ENCODE measurements at regions not wholly inside any gene's neighbourhood (a gene's known extent, or its start where the extent isn't known, plus 50 kb on each side); places are given as distances from the start of the nearest gene placed in this dataset.

- ChIA-PET CTCF (no interaction called here), POLR2A (no interaction called here)
- H3K4me3 Mint-ChIP-seq = no peak overlapping the region
- H3K4me1 Mint-ChIP-seq = no peaks in the 10 kb centered on the region
- TF ChIP-seq FOXJ3 (CRISPR knock-in tag; IDR thresholded peaks at IDR 0.05; ENCODE audit: borderline replicate concordance) (no peak), ZNF396 (CRISPR knock-in tag; IDR thresholded peaks at IDR 0.05; ENCODE audit: borderline replicate concordance) (no peak), TCF7 (CRISPR knock-in tag; IDR thresholded peaks at IDR 0.05; ENCODE audit: low read depth) (no peak), ZNF671 (CRISPR knock-in tag; IDR thresholded peaks at IDR 0.05) (no peak), FOXP1 (CRISPR knock-in tag; IDR thresholded peaks at IDR 0.05; ENCODE audit: borderline replicate concordance) (no peak)
- TF ChIP-seq, protein P1, sequence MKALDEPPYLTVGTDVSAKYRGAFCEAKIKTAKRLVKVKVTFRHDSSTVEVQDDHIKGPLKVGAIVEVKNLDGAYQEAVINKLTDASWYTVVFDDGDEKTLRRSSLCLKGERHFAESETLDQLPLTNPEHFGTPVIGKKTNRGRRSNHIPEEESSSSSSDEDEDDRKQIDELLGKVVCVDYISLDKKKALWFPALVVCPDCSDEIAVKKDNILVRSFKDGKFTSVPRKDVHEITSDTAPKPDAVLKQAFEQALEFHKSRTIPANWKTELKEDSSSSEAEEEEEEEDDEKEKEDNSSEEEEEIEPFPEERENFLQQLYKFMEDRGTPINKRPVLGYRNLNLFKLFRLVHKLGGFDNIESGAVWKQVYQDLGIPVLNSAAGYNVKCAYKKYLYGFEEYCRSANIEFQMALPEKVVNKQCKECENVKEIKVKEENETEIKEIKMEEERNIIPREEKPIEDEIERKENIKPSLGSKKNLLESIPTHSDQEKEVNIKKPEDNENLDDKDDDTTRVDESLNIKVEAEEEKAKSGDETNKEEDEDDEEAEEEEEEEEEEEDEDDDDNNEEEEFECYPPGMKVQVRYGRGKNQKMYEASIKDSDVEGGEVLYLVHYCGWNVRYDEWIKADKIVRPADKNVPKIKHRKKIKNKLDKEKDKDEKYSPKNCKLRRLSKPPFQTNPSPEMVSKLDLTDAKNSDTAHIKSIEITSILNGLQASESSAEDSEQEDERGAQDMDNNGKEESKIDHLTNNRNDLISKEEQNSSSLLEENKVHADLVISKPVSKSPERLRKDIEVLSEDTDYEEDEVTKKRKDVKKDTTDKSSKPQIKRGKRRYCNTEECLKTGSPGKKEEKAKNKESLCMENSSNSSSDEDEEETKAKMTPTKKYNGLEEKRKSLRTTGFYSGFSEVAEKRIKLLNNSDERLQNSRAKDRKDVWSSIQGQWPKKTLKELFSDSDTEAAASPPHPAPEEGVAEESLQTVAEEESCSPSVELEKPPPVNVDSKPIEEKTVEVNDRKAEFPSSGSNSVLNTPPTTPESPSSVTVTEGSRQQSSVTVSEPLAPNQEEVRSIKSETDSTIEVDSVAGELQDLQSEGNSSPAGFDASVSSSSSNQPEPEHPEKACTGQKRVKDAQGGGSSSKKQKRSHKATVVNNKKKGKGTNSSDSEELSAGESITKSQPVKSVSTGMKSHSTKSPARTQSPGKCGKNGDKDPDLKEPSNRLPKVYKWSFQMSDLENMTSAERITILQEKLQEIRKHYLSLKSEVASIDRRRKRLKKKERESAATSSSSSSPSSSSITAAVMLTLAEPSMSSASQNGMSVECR (CRISPR knock-in tag; IDR thresholded peaks at IDR 0.05; ENCODE audit: borderline replicate concordance) = no peak
- no peak for DNase-seq (ENCODE audit: low spot score)
- H3K27ac Mint-ChIP-seq = no peak overlapping the region
- ATAC-seq = no peak
- peaks cover 18% of the 10 kb centered on the region for H3K9me3 Mint-ChIP-seq
- H3K36me3 Mint-ChIP-seq = no peaks in the 10 kb centered on the region
- no peaks in the 10 kb centered on the region for H3K27me3 Mint-ChIP-seq (ENCODE audit: low read depth)
Measured at GRCh38 chr6:120237221-120237620, 887.7 kb upstream of the MAN1A1 start.

DNA sequence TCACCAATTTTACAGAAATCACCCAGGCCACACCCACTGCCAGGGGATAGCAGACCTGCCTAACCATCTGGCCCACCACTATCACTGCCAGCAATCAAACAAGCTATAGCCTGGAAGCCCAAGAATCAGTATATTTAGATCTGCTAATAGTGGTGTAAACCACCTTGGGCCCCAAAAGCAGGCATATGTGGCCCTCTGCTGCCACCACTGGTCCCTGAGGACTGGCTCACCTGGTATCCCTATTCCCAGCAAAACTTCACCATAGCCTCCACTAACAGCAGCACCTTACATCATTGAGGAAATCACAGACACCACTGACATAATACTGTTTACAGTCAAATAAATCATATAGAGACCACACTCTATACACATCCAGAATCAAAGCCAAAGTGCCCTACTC, 880.4 kb upstream of the MAN1A1 start:
- DNase-seq (ENCODE audit: low spot score) (peak; percentile 18), ATAC-seq (peak; percentile 84)
- ChIA-PET POLR2A (no interaction called here), CTCF (no interaction called here)
- TF ChIP-seq, protein P2, sequence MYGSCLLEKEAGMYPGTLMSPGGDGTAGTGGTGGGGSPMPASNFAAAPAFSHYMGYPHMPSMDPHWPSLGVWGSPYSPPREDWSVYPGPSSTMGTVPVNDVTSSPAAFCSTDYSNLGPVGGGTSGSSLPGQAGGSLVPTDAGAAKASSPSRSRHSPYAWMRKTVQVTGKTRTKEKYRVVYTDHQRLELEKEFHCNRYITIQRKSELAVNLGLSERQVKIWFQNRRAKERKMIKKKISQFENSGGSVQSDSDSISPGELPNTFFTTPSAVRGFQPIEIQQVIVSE (CRISPR knock-in tag; IDR thresholded peaks at IDR 0.05; ENCODE audit: borderline replicate concordance) = no peak
- TF ChIP-seq, protein P3, sequence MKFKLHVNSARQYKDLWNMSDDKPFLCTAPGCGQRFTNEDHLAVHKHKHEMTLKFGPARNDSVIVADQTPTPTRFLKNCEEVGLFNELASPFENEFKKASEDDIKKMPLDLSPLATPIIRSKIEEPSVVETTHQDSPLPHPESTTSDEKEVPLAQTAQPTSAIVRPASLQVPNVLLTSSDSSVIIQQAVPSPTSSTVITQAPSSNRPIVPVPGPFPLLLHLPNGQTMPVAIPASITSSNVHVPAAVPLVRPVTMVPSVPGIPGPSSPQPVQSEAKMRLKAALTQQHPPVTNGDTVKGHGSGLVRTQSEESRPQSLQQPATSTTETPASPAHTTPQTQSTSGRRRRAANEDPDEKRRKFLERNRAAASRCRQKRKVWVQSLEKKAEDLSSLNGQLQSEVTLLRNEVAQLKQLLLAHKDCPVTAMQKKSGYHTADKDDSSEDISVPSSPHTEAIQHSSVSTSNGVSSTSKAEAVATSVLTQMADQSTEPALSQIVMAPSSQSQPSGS (CRISPR knock-in tag; IDR thresholded peaks at IDR 0.05; ENCODE audit: borderline replicate concordance, low read depth) = no peak
- no peak for TF ChIP-seq FOXP1 (CRISPR knock-in tag; IDR thresholded peaks at IDR 0.05; ENCODE audit: borderline replicate concordance)
- TF ChIP-seq FOXK1 (CRISPR knock-in tag; IDR thresholded peaks at IDR 0.05) = no peak
- TF ChIP-seq CREM (CRISPR knock-in tag; IDR thresholded peaks at IDR 0.05) = no peak
- no peak for TF ChIP-seq TCF7 (CRISPR knock-in tag; IDR thresholded peaks at IDR 0.05; ENCODE audit: low read depth)
- H3K4me1 Mint-ChIP-seq = peaks cover 11% of the 10 kb centered on the region
- H3K27me3 Mint-ChIP-seq (ENCODE audit: low read depth) = no peaks in the 10 kb centered on the region
- H3K4me3 Mint-ChIP-seq = no peak overlapping the region
- no peaks in the 10 kb centered on the region for H3K36me3 Mint-ChIP-seq
- H3K9me3 Mint-ChIP-seq = peaks cover 8% of the 10 kb centered on the region; the same call in 1 of the 2 replicates
- H3K27ac Mint-ChIP-seq = no peak overlapping the region

DNA sequence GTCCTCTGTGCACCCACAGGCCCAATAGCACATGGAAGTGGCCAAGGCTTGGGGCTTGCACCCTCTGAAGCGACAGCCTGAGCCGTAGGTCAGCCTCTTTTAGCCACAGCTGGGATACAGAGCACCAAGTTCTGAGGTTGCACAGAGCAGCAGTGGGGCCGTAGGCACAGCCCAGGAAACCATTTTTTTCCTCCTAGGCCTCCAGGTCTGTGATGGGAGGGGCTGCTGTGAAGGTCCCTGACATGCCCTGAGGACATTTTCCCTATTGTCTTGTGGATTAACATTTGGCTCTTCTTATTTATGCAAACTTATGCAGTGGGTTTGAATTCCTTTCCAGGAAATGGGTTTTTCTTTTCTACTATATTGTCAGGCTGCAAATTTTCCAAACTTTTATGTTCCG, 878.7 kb upstream of the MAN1A1 start:
- Mint-ChIP-seq H3K9me3 (no peaks in the 10 kb centered on the region), H3K27ac (no peak overlapping the region), H3K36me3 (no peaks in the 10 kb centered on the region), H3K27me3 (ENCODE audit: low read depth) (no peaks in the 10 kb centered on the region), H3K4me3 (no peak overlapping the region), H3K4me1 (peaks cover 11% of the 10 kb centered on the region)
- ChIA-PET POLR2A (no interaction called here), CTCF (no interaction called here)
- no peak for DNase-seq (ENCODE audit: low spot score)
- peak; percentile 77 for ATAC-seq
- TF ChIP-seq CTCF (IDR thresholded peaks at IDR 0.05) (no peak), NR1H2 (CRISPR knock-in tag; IDR thresholded peaks at IDR 0.05) (no peak), TEAD1 (CRISPR knock-in tag; IDR thresholded peaks at IDR 0.05) (no peak), ZNF232 (CRISPR knock-in tag; IDR thresholded peaks at IDR 0.05) (no peak), TEAD4 (CRISPR knock-in tag; IDR thresholded peaks at IDR 0.05) (no peak), FOXK1 (CRISPR knock-in tag; IDR thresholded peaks at IDR 0.05) (no peak), ESRRA (CRISPR knock-in tag; IDR thresholded peaks at IDR 0.05; ENCODE audit: borderline replicate concordance) (no peak), E2F5 (CRISPR knock-in tag; IDR thresholded peaks at IDR 0.05) (no peak)
- TF ChIP-seq, protein P4, sequence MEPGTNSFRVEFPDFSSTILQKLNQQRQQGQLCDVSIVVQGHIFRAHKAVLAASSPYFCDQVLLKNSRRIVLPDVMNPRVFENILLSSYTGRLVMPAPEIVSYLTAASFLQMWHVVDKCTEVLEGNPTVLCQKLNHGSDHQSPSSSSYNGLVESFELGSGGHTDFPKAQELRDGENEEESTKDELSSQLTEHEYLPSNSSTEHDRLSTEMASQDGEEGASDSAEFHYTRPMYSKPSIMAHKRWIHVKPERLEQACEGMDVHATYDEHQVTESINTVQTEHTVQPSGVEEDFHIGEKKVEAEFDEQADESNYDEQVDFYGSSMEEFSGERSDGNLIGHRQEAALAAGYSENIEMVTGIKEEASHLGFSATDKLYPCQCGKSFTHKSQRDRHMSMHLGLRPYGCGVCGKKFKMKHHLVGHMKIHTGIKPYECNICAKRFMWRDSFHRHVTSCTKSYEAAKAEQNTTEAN (CRISPR knock-in tag; IDR thresholded peaks at IDR 0.05) = no peak
- TF ChIP-seq, protein P5, sequence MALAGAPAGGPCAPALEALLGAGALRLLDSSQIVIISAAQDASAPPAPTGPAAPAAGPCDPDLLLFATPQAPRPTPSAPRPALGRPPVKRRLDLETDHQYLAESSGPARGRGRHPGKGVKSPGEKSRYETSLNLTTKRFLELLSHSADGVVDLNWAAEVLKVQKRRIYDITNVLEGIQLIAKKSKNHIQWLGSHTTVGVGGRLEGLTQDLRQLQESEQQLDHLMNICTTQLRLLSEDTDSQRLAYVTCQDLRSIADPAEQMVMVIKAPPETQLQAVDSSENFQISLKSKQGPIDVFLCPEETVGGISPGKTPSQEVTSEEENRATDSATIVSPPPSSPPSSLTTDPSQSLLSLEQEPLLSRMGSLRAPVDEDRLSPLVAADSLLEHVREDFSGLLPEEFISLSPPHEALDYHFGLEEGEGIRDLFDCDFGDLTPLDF (CRISPR knock-in tag; IDR thresholded peaks at IDR 0.05) = no peak
- TF ChIP-seq, protein P6, sequence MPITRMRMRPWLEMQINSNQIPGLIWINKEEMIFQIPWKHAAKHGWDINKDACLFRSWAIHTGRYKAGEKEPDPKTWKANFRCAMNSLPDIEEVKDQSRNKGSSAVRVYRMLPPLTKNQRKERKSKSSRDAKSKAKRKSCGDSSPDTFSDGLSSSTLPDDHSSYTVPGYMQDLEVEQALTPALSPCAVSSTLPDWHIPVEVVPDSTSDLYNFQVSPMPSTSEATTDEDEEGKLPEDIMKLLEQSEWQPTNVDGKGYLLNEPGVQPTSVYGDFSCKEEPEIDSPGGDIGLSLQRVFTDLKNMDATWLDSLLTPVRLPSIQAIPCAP (CRISPR knock-in tag; IDR thresholded peaks at IDR 0.05) = no peak
